NCI-H128 (cell line): ENCODE measurements at regions not wholly inside any gene's neighbourhood (a gene's known extent, or its start where the extent isn't known, plus 50 kb on each side); places are given as distances from the start of the nearest gene placed in this dataset.

Source experiments
- DNase-seq: peaks from one replicate; lab custom pipeline; 2025; ENCODE audit not compliant: unreplicated experiment; lab: John Stamatoyannopoulos, UW

DNA sequence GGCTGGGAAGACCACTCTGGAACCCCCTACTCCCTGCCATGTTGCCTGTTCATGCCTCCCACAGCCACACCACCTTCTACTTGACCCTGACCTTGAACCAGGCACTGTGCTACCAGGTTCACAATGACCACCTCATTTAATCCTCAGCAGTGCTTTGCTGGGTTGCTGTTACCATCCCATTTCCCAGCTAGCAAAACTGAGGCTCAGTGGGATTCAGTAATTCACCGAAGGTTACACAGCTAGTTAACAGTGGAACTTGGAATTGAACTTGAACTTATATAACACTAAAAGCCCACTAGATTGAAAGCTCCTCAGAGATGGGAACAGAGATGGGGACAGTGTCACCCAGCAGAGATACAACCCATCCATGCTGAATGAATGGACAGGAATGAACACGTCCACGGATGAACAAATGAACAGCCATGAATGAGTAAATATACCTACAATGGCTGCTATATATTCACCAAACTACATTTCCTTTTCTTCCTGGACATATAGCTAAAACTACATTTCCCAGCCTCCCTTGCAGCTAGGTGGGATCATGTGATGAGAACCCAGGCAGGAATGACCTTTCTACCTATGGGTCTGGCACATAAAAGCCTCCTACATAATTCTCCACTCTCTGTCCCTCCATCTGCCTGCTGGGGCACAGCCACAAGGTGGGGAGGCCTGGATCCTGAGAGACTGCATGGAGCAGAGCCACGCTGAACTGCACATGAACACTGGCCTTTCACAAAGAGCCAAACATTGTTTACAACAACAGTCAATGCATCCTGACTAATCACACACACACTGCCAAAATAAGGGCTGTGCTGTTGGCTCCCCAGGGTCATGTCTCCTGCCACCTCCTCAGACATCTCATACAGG, 94.8 kb downstream of the RMI2 start:
- no peak for DNase-seq

DNA sequence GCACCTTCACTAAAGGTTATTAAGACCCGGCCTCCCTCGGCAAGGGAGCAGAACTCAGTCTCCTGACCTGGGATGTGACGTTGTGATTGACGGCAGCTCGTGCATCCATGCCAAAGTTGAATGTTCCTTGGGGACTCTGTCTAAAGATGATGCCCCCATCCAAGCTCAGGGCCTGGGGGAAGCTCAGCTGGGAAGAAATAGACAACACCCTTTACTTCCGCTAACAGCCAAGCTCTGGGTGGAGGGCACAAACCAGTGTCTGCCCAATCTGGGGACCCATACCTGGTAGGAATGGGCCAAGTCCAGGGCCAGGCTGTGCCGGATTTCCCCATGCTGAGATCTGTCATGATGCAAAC, 95.4 kb downstream of the RMI2 start:
- DNase-seq = no peak

DNA sequence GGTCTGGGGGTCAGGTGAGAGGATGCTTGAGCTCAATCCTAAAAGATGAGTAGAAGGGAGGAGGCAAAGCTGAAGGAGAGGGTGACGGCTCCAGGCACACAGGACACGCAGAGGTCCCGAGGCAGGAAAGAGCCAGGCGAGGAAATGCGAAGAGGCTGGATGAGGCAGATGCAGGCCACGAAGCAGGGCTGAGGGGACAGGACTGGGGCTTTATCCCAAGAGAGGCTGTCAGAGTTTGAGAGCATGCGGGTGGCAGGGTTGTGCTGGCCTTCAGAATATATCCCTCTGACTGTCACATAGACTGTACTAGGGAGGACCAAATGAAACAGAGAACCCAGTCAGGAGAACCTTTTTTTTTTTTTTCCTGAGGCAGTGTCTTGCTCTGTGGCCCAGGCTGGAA, 100.2 kb downstream of the RMI2 start:
- DNase-seq = no peak

DNA sequence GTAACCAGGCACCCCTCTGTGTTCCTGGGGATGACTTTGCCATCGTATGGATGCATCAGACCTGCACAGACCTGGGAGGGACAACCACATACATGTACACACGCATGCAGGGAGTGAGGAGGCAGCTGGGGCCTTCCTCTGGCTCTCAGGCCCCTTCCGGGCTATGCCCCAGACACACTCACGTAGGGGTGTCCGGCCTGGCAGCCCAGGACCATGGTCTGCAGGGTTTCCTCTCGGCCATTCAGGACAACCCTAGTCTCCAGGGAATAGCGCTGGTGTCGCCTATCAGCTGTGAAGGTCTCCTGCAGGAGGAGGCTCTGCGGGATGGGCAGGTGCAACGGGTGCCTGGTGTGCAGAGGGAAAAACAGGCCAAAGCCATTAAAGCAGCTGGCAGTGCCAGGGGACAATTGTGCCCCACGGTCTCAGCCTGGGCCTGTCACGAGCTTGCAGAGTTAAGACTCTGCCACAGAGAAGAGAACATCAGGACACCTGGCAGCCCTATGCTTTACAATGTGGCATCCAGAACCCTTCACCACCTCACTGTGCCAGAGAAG, 101.4 kb downstream of the RMI2 start:
- no peak for DNase-seq

DNA sequence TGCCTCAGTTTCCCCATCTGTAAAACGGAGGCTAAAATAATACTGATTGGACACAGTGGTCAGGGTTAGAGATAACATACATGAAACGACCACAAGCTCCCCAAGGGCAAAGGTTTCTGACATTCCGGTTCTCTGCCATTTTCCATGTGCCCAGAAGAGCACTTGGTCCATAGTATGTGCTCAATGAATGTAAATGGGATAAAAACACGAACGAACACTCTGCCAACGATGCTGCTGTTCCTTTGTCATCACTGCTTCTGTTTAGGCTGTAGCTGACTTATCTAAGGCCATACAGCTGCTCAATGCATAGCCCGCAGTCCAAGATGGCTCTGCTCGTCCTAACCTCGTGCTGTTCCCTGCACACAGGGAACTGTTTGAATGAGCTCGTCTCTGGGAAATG, 102.0 kb downstream of the RMI2 start:
- no peak for DNase-seq

DNA sequence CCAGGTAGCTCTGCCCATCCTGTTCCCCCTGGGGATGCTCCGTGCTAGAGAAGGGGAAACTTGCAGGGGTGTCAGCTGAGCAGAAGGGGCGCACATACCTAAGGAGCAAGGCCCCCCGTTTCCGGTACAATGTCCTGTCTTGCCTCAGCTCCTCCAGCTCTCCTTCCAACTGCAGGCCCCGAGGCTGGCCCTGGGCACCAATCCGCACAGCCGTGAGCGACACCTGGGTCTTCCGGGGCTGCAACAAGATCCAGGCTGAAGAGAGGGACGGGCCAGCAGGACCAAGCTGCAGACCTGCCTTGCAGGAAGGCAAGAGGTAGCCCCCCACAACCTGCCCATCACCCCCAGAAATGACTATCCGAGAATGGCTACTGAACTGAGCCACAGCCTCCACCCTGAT, 102.6 kb downstream of the RMI2 start:
- DNase-seq = no peak

DNA sequence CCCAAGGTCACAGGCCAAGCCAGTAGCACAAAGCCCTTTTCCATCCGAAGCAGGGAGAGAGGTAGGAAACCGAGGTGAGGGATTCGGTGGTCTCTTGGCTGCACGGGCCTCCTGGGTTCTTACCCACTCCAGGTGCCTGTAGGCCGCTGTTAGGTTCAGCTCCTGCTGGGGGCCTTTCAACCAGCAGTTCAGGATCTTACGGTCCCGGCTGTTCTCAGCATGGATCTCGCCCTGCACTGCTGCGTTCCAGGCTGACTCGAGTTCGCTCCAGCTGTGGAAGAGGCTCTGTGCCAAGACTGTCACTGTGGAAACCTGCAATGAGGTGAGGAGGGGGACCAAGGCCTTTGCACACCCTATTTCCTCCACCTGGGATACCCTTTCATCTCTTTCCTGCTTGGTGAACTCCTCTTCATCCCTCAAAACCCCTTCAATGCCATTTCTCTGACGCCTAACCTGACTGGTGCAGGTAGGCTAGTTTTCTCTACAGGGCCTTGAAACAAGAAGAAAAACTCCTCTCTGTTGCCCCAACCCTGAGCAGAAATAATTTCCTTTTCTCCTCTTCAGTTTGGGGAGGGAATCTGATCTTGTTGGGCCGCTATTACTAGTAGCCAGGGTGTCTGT, 103.6 kb downstream of the RMI2 start:
- DNase-seq = no peak

DNA sequence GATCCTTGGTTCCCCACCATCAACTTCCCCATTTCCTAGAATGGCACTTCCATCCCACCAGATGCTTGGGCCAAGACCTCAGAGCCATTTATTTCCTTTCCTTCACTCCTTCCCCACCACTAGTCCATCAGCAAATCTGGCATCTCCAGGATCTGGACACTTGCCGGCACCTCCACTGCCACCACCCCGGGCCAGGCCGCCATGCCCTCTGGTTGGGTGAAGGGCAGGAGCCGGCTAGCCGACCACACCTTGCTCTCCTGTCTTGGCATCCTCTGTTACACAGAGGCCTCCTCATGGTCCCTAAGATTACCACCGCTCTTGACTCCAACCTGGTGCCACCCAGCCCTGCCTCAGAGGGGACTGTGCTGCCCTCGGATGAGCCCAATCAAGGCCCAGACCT, 104.5 kb downstream of the RMI2 start:
- DNase-seq = no peak

DNA sequence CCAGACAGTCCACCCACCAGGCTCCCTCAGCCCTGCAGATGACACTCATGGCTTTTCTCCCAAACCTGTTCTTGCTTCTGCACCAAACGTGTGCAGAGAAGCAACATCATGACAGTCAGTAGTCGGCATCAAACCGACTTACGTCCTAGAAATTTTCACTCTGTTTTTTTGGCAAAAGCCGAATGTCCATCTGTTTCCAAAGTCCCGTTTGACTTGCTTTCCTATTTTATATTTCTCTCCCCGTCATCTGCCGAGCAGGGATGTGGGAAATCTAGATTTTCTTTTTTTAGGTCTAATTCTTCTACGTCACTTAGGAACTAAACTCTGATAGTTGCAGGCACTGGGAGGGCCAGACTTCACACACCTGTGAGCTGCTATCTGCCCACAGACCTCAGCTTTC, 104.9 kb downstream of the RMI2 start:
- no peak for DNase-seq

DNA sequence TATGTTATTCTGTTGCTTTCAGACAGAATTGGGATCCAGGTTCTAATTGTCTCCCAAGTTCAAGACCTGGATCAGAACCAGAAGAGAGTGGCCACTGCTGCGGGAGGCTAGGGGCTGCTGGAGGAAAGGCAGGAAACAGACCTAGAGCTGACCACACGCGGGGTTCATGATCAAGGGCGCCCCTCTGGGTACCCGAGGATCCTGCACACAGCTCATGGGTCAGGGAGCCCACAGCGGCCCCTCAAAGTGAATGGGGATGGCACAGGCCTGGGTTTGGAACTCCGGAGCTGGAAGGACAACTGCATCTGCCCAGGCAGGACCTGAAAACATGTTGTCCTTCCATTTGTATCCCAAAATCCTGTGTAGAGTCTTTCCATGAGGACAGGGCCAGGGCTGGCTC, 107.0 kb downstream of the RMI2 start:
- no peak for DNase-seq

DNA sequence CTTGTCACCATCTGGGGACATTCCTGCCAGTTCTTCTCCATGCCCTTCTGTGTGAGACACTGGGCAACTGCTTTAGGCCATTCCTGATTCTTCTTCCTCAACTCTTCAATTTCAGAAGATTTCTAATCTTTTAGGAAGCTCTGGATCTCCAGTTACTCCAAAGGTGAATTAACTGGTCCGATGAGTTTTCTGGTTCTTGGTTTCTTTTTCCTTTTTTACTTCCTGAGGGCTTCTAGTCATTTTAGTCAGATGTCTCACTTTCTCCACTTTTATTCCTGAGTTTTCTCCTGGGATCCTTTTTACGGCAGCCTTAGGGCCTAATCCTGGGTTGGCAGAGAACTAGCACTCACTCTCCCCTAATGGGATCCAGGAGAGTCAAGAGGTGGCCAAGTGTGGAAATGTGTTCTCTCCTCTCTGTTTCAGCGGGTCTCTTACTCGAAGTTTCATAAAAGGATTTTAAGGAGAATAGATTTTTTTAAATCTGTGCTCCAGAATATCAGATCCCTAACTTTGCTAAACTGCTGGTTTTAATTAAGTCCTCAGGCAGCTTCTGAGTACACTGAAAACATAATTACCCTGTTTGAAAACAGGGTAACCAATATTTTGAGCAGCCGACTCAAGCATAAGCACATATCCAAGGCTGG, 107.6 kb downstream of the RMI2 start:
- no peak for DNase-seq

DNA sequence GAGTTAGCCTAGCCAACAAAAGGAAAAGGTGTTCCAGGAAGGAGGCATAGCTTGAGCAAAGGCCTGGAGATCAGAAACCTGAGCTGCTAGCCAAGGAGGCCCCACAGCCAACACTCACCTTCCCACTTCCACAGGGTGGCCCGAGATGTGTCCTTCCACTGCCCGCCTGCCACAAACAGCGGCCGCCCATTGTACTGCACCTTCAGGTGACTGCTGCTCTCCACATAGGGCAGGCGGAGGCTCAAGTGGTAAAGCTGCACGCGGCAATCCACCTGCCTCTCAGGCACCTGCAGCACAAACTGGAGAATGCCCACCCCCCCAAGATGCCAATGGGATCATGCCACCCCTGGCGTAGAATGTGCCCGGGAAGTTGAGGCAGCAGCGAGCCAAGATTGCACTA, 111.5 kb downstream of the RMI2 start:
- DNase-seq = no peak

DNA sequence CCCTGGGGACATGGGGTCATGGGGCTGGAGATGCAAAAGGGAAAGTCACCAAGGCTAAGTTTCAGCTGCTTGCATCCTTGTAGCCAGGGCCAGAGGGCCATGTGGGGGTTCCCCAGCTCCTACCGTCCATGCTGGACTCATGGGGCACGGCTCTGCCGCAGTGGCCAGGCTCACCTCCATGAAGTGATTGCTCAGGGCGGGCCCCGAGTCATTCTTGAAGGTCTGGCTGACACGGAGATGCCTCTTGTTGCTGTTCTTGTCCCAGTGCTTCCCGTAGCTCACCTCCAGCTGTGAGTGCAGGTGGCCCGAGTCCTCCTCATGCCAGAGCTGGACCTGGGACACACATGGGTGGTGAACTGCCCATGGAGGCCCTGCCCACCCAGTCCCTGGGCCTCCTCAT, 114.5 kb downstream of the RMI2 start:
- no peak for DNase-seq

DNA sequence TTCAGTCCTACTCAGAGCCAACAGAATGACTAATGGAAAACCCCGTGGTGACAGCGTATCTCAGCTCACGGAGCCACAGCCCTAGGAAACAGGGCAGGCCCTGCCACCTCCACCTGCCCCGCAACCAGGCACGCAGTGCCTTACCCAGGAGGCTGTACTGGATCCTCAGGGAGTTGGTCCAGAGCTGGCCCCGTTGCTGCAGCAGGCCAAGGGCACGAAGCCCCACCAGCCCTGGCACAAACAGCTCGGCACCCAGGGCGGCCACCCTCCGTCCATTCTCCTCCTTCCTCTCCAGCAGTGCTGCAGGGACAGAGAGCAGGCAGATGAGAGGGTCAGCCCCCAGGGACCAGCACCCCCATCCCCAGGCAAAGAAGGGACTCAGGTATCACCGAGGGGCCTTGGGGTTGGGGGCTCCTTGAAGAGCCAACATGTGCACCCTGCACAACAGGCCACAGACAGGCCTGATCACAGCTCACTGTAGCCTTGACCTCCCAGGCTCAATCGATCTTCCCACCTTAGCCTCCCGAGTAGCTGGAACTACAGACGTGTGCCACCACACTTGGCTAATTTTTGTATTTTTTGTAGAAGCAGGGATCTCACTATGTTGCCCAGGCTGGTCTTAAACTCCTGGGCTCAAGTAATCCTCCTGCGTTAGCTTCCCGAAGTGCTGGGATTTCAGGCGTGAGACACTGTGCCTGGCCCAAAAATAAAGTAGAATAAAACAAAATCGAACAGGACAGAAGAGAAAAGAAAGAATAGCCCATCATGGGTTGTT, 115.7 kb downstream of the RMI2 start:
- DNase-seq = no peak

DNA sequence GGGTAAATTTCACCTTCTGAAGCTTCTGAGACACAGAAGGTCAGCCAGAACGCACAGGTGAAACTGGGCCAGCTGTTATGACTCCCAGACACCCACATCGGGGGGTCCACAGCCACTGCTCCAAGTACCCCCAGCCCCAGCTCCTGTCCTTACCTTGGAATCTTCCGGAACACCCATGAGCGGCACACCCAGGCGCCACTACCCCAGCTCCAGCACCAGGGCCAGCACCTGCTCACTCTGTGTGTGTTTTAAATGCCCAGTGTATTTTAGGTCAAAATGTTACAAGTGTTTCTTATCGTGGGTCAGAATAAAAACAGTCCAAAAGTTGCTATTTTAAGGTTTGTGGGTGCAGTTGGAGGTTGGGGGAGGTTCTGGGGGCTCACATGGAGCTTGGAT, 116.3 kb downstream of the RMI2 start:
- DNase-seq = no peak

DNA sequence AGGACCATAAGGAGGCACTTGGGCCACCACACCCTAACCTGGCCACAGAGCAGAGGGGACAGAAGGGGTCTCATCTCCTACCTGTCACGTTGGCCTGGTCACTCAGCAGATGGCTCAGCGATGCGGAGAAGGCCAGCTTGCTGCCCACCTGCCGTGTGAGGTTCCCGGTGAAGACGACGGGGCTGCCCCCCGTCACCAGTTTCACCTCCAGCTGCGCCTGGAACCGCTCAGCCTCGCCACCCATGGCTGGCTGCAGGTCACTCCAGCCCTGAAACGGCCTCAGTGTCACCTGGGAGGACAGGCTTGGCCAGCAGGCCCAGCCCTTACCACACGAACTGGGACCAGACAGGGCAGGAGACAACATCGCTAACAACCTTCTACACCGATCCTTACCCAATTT, 116.8 kb downstream of the RMI2 start:
- no peak for DNase-seq

DNA sequence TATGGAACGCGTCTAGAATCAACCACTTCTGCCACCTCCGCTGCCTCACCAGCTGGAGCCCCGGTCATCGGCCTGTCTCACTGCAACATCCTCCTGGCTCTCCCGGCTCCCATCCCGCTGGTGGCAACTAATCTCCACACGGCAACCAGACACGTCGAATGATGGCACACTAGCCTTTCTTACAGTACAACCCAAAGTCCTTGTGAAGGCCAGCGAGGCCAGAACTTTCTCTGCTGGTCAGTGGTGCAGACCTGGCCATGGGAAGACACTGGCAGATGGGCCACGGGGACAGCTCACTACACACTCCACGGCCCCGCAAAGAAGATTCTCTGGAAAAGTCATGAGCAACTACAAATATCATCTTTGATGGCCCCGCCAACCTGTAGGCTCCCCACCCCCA, 117.6 kb downstream of the RMI2 start:
- no peak for DNase-seq

DNA sequence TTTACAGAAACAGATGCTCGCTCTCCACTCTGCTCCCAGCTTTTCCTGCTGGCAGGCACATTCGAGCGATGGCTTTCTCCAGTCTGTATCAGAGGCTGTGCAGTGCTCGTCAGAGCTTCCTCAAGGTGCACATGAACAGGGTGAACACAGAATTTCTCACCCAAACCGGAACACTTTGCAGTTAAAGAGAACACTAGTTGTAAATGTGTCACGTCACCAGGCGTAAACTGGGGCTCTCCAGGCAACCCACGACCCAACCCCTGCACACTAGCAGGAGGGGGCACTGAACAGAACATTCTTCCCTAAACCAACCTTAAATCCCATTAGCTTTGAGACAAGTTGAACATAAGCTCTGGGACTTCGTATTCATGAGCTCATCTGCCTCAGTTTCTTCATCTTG, 119.0 kb downstream of the RMI2 start:
- no peak for DNase-seq

DNA sequence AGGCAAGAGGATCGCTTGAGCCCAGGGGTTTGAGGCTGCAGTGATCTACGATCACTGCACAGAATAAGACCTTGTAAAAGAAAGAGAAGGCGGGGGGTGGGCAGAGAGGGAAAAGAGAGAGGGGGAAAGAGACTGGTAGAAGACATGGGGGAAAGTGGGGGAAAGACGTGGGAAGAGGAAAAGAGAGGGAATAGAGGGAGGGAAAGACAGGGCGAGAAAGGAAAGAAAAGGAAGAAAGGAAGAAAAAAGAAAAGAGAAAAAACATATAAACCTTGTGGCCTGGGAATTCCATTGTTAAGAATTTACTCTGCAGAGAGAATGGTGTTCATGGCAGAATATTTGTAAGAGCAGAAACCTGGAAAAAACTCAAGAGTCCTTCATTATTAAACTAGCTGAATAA, 120.4 kb downstream of the RMI2 start:
- DNase-seq = no peak

DNA sequence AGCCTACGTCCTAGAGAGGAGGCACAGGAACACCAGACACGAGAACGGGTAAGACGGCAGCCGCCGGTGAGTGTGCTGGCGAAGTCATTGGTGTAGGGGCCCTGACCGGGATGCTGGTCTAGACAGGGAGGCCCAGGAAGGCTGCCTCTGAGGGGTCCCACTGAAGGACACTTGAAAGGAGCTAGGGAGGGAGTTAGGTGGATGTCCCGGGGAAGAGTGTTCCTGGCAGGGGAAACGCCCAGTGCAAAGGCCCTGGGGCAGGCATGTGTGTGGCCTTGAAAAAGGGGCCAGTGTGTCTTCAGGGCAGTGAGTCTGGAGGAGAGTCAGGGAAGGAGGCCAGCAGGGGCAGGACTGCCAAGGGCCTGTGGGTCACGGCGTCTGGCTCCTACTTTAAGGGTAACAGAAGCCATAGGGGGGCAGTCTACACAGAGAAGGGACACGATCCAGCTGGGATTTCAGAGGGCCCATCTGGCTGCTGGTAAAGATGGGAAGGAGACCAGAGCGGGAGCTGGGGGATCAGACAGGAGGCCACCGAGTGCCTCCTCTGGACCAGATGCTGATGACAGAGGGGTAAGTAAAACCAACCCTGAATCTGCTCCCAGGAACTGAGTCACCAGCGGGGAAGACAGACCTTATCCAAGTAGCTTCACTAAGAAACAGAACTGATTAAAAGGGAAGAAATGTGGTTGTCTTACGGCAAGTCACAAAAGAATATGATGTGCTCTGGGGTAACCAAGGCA, 115.9 kb downstream of the LITAF start:
- no peak for DNase-seq

DNA sequence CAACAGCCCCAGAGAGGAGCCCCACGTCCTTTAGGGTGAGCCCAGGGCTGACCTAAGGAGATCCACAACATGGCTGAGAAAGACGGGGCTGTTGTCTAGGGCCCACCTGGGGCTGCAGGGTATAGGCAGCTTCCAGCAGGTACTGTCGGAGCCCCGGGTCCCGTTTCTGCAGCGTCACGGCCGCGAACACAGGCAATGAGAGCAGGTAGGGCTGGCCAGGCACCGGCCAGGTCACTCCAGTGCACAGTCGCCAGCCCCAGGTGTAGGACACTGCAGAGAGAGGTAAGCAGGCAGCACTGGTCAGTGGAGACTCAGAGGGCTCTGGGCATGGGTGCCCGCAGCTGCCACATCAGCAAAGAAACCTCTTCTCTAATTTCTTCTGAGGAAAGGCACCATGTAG, 115.2 kb downstream of the LITAF start:
- no peak for DNase-seq
